A673 (cell line): ENCODE measurements at regions not wholly inside any gene's neighbourhood (a gene's known extent, or its start where the extent isn't known, plus 50 kb on each side); places are given as distances from the start of the nearest gene placed in this dataset.

Source experiments
- BruUV-seq: library from RNA; stranded (reverse); fragments of 400-500 nt; replicated peaks from 2 replicates; lab custom pipeline; 2021; lab: Mats Ljungman, UMichigan
- CTCF ChIA-PET: fragments of 300-600 bp; sonication (Branson Sonifier 250); formaldehyde crosslinking; loops from one replicate; lab custom pipeline; 2022; ENCODE audit warnings: antibody characterized with exemption; lab: Charles Lee
- POLR2A ChIA-PET: fragments of 300-600 bp; sonication (Branson Sonifier 250); formaldehyde crosslinking; loops from one replicate; lab custom pipeline; 2022; ENCODE audit warnings: antibody characterized with exemption; ENCODE audit not compliant: low non-redundant PET; lab: Charles Lee
- DNase-seq: peaks from one replicate; pipeline ENCODE4 v3.0.0-alpha.2; 2015; ENCODE audit warnings: low spot score
- H3K27ac ChIP-seq: fragments of 200-600 bp; sonication (generic); 2 replicates; pipeline ENCODE4 v1.5.1; 2016; ENCODE audit warnings: mixed run types, low read depth, mild to moderate bottlenecking, mixed read lengths, antibody characterized with exemption, low read length; ENCODE audit not compliant: poor library complexity, severe bottlenecking
- H3K27me3 ChIP-seq: fragments of 200-600 bp; sonication (generic); replicated peaks from 2 replicates; pipeline ENCODE4 v1.6.1; 2017; ENCODE audit warnings: mixed run types, low read depth, mild to moderate bottlenecking, mixed read lengths, antibody characterized with exemption, low read length; ENCODE audit not compliant: insufficient read depth, poor library complexity
- H3K36me3 ChIP-seq: fragments of 200-600 bp; sonication (generic); 2 replicates; pipeline ENCODE4 v1.6.1; 2016; ENCODE audit warnings: mixed run types, mild to moderate bottlenecking, mixed read lengths, antibody characterized with exemption, low read length; ENCODE audit not compliant: insufficient read depth, poor library complexity, severe bottlenecking
- H3K4me1 ChIP-seq: fragments of 200-600 bp; sonication (generic); 2 replicates; pipeline ENCODE4 v1.6.1; 2017; ENCODE audit warnings: mixed run types, mild to moderate bottlenecking, mixed read lengths, antibody characterized with exemption, low read length; ENCODE audit not compliant: insufficient read depth, poor library complexity, severe bottlenecking
- H3K4me3 ChIP-seq: fragments of 200-600 bp; sonication (generic); 2 replicates; pipeline ENCODE4 v1.5.1; 2016; ENCODE audit warnings: low read depth, mixed run types, mild to moderate bottlenecking, mixed read lengths, low read length; ENCODE audit not compliant: poor library complexity, severe bottlenecking
- H3K9me3 ChIP-seq: fragments of 200-600 bp; sonication (generic); 2 replicates; pipeline ENCODE4 v1.6.1; 2016; ENCODE audit warnings: mixed run types, low read depth, mild to moderate bottlenecking, mixed read lengths, antibody characterized with exemption, low read length; ENCODE audit not compliant: poor library complexity, severe bottlenecking
- EZH2 ChIP-seq: fragments of 200-600 bp; sonication (generic); IDR thresholded peaks from 2 replicates; pipeline ENCODE4 v1.6.1; 2017; ENCODE audit warnings: borderline replicate concordance, low read depth, mild to moderate bottlenecking, mixed read lengths, antibody characterized with exemption, low read length; ENCODE audit not compliant: poor library complexity, severe bottlenecking
- intact Hi-C: fragments of 100-400 bp; cut with micrococcal nuclease; formaldehyde crosslinking; loops from one replicate; pipeline ENCODE4 v1.10.0; 2022; ENCODE audit not compliant: unreplicated experiment
- TF ChIP-seq, protein P1 (sequence below): fragments of 300-800, 200-600 bp; sonication (generic); conservative IDR thresholded peaks from 2 replicates; pipeline ENCODE4 v1.5.1; 2017; ENCODE audit warnings: low read depth, mild to moderate bottlenecking, antibody characterized with exemption, low read length, moderate library complexity, mixed read lengths

DNA sequence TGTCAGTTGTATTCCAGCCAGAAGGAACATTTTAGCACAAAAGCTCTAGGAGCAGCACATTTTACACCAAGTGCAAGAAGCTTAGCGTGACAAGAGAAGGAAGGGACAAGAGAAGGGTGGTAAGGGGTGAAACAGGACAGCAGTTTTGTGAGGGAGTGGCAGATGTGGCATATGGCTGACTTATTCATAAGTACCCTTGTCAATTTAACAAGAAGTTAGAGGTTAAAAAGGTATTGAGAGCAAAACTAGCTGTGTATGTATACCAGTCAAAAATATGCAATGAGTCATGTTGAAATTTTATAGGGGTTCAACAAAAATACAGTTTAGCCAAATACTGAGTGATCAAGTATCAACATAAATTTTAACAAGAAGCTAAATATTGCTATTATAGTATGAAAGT lies 561.5 kb upstream of the POT1 start:
- no peaks in the 10 kb centered on the region for H3K27me3 ChIP-seq
- ChIA-PET POLR2A (no interaction called here), CTCF (no interaction called here)
- no peak overlapping the region for H3K27ac ChIP-seq
- DNase-seq, result no peak
- no peaks in the 10 kb centered on the region for H3K4me1 ChIP-seq
- TF ChIP-seq, protein P1, sequence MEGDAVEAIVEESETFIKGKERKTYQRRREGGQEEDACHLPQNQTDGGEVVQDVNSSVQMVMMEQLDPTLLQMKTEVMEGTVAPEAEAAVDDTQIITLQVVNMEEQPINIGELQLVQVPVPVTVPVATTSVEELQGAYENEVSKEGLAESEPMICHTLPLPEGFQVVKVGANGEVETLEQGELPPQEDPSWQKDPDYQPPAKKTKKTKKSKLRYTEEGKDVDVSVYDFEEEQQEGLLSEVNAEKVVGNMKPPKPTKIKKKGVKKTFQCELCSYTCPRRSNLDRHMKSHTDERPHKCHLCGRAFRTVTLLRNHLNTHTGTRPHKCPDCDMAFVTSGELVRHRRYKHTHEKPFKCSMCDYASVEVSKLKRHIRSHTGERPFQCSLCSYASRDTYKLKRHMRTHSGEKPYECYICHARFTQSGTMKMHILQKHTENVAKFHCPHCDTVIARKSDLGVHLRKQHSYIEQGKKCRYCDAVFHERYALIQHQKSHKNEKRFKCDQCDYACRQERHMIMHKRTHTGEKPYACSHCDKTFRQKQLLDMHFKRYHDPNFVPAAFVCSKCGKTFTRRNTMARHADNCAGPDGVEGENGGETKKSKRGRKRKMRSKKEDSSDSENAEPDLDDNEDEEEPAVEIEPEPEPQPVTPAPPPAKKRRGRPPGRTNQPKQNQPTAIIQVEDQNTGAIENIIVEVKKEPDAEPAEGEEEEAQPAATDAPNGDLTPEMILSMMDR, result no peak
- TF ChIP-seq EZH2, result no peak
- H3K36me3 ChIP-seq, result no peaks in the 10 kb centered on the region
- H3K9me3 ChIP-seq, result no peaks in the 10 kb centered on the region
- H3K4me3 ChIP-seq, result no peak overlapping the region
- intact Hi-C loops, result no loop called here
- no TSS peak for BruUV-seq

- DNase-seq, result no peak
- Histone ChIP-seq H3K27ac (no peak overlapping the region), H3K4me1 (no peaks in the 10 kb centered on the region), H3K9me3 (no peaks in the 10 kb centered on the region), H3K4me3 (no peak overlapping the region), H3K36me3 (no peaks in the 10 kb centered on the region), H3K27me3 (no peaks in the 10 kb centered on the region)
- TF ChIP-seq, protein P1, result no peak
- TF ChIP-seq EZH2, result no peak
- BruUV-seq, result no TSS peak
- CTCF ChIA-PET, result no interaction called here
- intact Hi-C loops, result no loop called here
- POLR2A ChIA-PET, result no interaction called here
Observed at GRCh38 chr7:125490167-125490566, 560.5 kb upstream of the POT1 start.

DNA sequence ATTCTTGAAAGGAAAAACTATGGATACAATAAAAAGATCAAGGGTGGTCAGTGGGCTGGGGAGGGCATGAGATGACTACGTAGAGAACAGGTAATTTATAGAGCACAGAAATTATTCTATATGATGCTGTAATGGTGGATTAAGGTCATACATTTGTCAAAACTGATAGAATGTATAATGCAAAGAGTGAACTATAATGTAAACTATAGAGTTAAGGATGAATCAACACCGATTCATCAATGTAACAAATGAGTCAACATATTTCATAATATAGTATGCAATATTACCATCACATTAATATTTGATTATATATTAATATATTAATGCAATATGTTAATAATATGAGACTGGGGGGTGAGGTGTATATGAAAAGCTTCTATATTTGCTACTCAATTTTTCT lies 555.6 kb upstream of the POT1 start:
- H3K27me3 ChIP-seq, result no peaks in the 10 kb centered on the region
- intact Hi-C loops, result no loop called here
- BruUV-seq, result no TSS peak
- no peaks in the 10 kb centered on the region for H3K4me1 ChIP-seq
- H3K36me3 ChIP-seq, result no peaks in the 10 kb centered on the region
- DNase-seq, result no peak
- no peak overlapping the region for H3K4me3 ChIP-seq
- no peak overlapping the region for H3K27ac ChIP-seq
- ChIA-PET POLR2A (no interaction called here), CTCF (no interaction called here)
- TF ChIP-seq, protein P1, result no peak
- TF ChIP-seq EZH2, result no peak
- no peaks in the 10 kb centered on the region for H3K9me3 ChIP-seq
